ENCODE measurements at regions not wholly inside any gene's neighbourhood (a gene's known extent, or its start where the extent isn't known, plus 50 kb on each side); places are given as distances from the start of the nearest gene placed in this dataset.

DNA sequence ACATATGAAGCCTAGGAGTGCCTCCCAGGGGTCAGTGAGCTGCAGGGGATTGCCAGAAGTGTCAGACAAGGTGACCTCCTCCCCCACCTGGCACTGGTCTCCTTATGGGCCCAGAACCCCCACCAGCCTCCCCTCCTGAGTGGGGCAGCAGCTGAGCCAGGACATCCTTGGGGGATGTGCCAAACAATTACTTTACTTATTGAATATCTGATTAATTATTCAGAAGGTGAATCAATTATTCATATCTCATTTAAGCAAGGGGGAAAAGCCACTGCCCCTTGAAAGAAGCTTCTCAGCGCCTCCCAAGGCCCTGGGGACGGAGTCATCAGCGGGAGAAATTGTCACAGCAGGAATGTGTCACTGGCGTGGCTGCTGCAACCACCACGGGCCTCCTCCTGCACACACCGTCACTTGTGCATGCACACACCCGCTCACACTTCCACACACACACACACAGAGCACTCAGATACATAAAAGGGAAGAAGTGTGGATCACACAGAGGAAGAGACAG is 123.4 kb upstream of the MAFB start:
- H2AFZ ChIP-seq (ENCODE audit: low read length) = no peak overlapping the region
- no peak overlapping the region for H3K14ac ChIP-seq (ENCODE audit: insufficient read length)
- H3K4ac ChIP-seq (replicated peaks; ENCODE audit: insufficient read length, low read depth, low read length) = no peak overlapping the region
- ChIA-PET CTCF (ENCODE audit: partially characterized antibody) (interaction anchor here (0.8 to 3.3 kb wide), 11 partner anchors 10 to 985 kb away, joined by 3 to 23 read pairs (median 4); no protein-coding TSS in a partner anchor), POLR2A (ENCODE audit: partially characterized antibody) (no interaction called here)
- no peak overlapping the region for H2BK5ac ChIP-seq (ENCODE audit: low read depth, low read length)
- H4K20me1 ChIP-seq (replicated peaks in 1 of 2; ENCODE audit: control insufficient read depth in 1 of 2, insufficient read depth in 2 of 2, low read length in 2 of 2) = peaks cover 0 to 2% of the 10 kb centered on the region in 2 experiments
- no peak overlapping the region for H3K27ac ChIP-seq (ENCODE audit: low read depth, low read length)
- H2BK12ac ChIP-seq (ENCODE audit: low read depth, low read length) = no peak overlapping the region
- DNase-seq (ENCODE audit: low read depth in 1 of 2, low spot score in 2 of 2) (no peak), FAIRE-seq (no peak)
- WGBS, 2 experiments (ENCODE audit: extremely low coverage in 1 of 2, insufficient coverage in 1 of 2, insufficient read length in 1 of 2, insufficient replicate concordance in 2 of 2, low coverage in 1 of 2, low lambda C conversion rate in 2 of 2, missing lambda C conversion rate in 1 of 2) = 87% methylated on average over 7 of the region's 7 CpGs; no CpG with 5 or more reads in 1 of the 2 experiments
- no peak overlapping the region for H3K23ac ChIP-seq (ENCODE audit: insufficient read length)
- H3K79me1 ChIP-seq (ENCODE audit: low read depth, low read length) = no peaks in the 10 kb centered on the region
- peaks cover 4% of the 10 kb centered on the region for H3K23me2 ChIP-seq (ENCODE audit: low read depth, low read length)
- H3K27me3 ChIP-seq (replicated peaks in 1 of 4; ENCODE audit: control insufficient read depth in 3 of 4, extremely low read depth in 1 of 4, insufficient read depth in 3 of 4, low read length in 3 of 4) = no peaks in the 10 kb centered on the region
- H3K4me1 ChIP-seq (replicated peaks in 1 of 4; ENCODE audit: control insufficient read depth in 3 of 4, insufficient read depth in 4 of 4, low read length in 3 of 4) = no peaks in the 10 kb centered on the region
- H3K79me2 ChIP-seq (ENCODE audit: control insufficient read depth in 1 of 2, insufficient read depth in 2 of 2, low read length in 2 of 2) = no peaks in the 10 kb centered on the region
- H2BK15ac ChIP-seq (ENCODE audit: low read length) = no peak overlapping the region
- no peak overlapping the region for H2BK120ac ChIP-seq (replicated peaks; ENCODE audit: low read depth, low read length)
- no peak overlapping the region for H3K4me3 ChIP-seq (ENCODE audit: extremely low read depth in 1 of 4, insufficient read depth in 2 of 4, low read depth in 3 of 4, low read length in 4 of 4)
- H4K91ac ChIP-seq (replicated peaks; ENCODE audit: insufficient read length, low read length) = no peak overlapping the region
- H2AK5ac ChIP-seq (ENCODE audit: low read depth, low read length) = no peak overlapping the region
- no peak overlapping the region for H3K9ac ChIP-seq (replicated peaks in 1 of 4; ENCODE audit: extremely low read depth in 1 of 4, low read depth in 3 of 4, low read length in 3 of 4)
- no peak overlapping the region for H4K8ac ChIP-seq (ENCODE audit: extremely low read depth, insufficient read depth, low read length)
- H3K4me2 ChIP-seq (ENCODE audit: insufficient read depth in 1 of 2, low read depth in 2 of 2, low read length in 2 of 2) = no peak overlapping the region
- H3K56ac ChIP-seq (replicated peaks; ENCODE audit: insufficient read length, low read depth, low read length) = no peak overlapping the region
- TF ChIP-seq BRCA1 (IDR thresholded peaks at IDR 0.05; ENCODE audit: low read depth, low read length) (no peak), KDM5A (IDR thresholded peaks at IDR 0.05; ENCODE audit: low read length) (no peak), SIRT6 (IDR thresholded peaks at IDR 0.05; ENCODE audit: low read length) (no peak), YY1 (IDR thresholded peaks at IDR 0.05; ENCODE audit: low read depth, low read length) (no peak), TBP (IDR thresholded peaks at IDR 0.05; ENCODE audit: low read depth, low read length) (no peak), KDM4A (IDR thresholded peaks at IDR 0.05; ENCODE audit: low read depth, low read length, severe bottlenecking) (no peak), SAP30 (IDR thresholded peaks at IDR 0.05; ENCODE audit: insufficient read depth, insufficient replicate concordance, low read length) (no peak)
- TF ChIP-seq, protein P1, sequence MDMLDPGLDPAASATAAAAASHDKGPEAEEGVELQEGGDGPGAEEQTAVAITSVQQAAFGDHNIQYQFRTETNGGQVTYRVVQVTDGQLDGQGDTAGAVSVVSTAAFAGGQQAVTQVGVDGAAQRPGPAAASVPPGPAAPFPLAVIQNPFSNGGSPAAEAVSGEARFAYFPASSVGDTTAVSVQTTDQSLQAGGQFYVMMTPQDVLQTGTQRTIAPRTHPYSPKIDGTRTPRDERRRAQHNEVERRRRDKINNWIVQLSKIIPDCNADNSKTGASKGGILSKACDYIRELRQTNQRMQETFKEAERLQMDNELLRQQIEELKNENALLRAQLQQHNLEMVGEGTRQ (IDR thresholded peaks at IDR 0.05; ENCODE audit: low read length) = no peak
- H3K18ac ChIP-seq (ENCODE audit: extremely low read depth, low read length) = no peak overlapping the region
- H3K36me3 ChIP-seq (ENCODE audit: control insufficient read depth in 2 of 4, insufficient read depth in 4 of 4, low read length in 3 of 4) = no peaks in the 10 kb centered on the region
- no peak overlapping the region for H2BK20ac ChIP-seq (ENCODE audit: low read length)
- no peaks in the 10 kb centered on the region for H3K9me3 ChIP-seq (ENCODE audit: insufficient read depth in 2 of 2, low read depth in 1 of 2, low read length in 1 of 2)
- no peak overlapping the region for H4K5ac ChIP-seq (ENCODE audit: insufficient read length, low read depth, low read length)
